H9 (cell line): ENCODE measurements at regions not wholly inside any gene's neighbourhood (a gene's known extent, or its start where the extent isn't known, plus 50 kb on each side); places are given as distances from the start of the nearest gene placed in this dataset.

Source experiments
- DNase-seq: peaks from one replicate; pipeline ENCODE4 v3.0.0-alpha.2; 2017
- H2AFZ ChIP-seq: one replicate; pipeline ENCODE4 v1.6.1; 2013; ENCODE audit warnings: mild to moderate bottlenecking, low read length, control low read depth, moderate library complexity
- H2AK5ac ChIP-seq: 2 replicates; pipeline ENCODE4 v1.6.1; 2013; ENCODE audit warnings: low read length, control low read depth, mixed read lengths; ENCODE audit not compliant: insufficient read length
- H2BK120ac ChIP-seq: one replicate; pipeline ENCODE4 v1.6.1; 2013; ENCODE audit warnings: low read depth, mild to moderate bottlenecking, low read length, control low read depth, inconsistent platforms; ENCODE audit not compliant: poor library complexity, severe bottlenecking
- H2BK12ac ChIP-seq: 2 replicates; pipeline ENCODE4 v1.6.1; 2013; ENCODE audit warnings: low read length, control low read depth, mixed read lengths, low read depth; ENCODE audit not compliant: insufficient read length
- H2BK15ac ChIP-seq: 2 replicates; pipeline ENCODE4 v1.6.1; 2013; ENCODE audit warnings: low read depth, low read length, control low read depth
- H2BK20ac ChIP-seq: one replicate; pipeline ENCODE4 v1.6.1; 2013; ENCODE audit warnings: low read depth, mild to moderate bottlenecking, low read length, control low read depth, inconsistent platforms; ENCODE audit not compliant: poor library complexity, severe bottlenecking
- H2BK5ac ChIP-seq: 2 replicates; pipeline ENCODE4 v1.6.1; 2013; ENCODE audit warnings: low read length, control low read depth, mixed read lengths; ENCODE audit not compliant: insufficient read length
- H3K14ac ChIP-seq: 2 replicates; pipeline ENCODE4 v1.6.1; 2013; ENCODE audit warnings: low read length, control low read depth; ENCODE audit not compliant: insufficient read depth
- H3K18ac ChIP-seq: 2 replicates; pipeline ENCODE4 v1.6.1; 2013; ENCODE audit warnings: low read depth, mild to moderate bottlenecking, mixed read lengths, low read length, control low read depth; ENCODE audit not compliant: insufficient read length
- H3K23ac ChIP-seq: 2 replicates; pipeline ENCODE4 v1.6.1; 2013; ENCODE audit warnings: low read length, control low read depth, mixed read lengths, low read depth; ENCODE audit not compliant: insufficient read length
- H3K23me2 ChIP-seq: 2 replicates; pipeline ENCODE4 v1.6.1; 2013; ENCODE audit warnings: low read depth, mild to moderate bottlenecking, mixed read lengths, low read length, control low read depth; ENCODE audit not compliant: insufficient read length, poor library complexity, severe bottlenecking
- H3K27ac ChIP-seq: 2 replicates; pipeline ENCODE4 v1.5.1; 2013; ENCODE audit warnings: low read length, control low read depth, mixed read lengths, low read depth; ENCODE audit not compliant: insufficient read length
- H3K27me3 ChIP-seq: 2 replicates; pipeline ENCODE4 v1.6.1; 2013; ENCODE audit warnings: low read length, control low read depth, inconsistent platforms; ENCODE audit not compliant: insufficient read depth
- H3K4ac ChIP-seq: 2 replicates; pipeline ENCODE4 v1.6.1; 2013; ENCODE audit warnings: low read depth, mild to moderate bottlenecking, control low read depth, inconsistent platforms, low read length, moderate library complexity
- H3K4me1 ChIP-seq: 2 replicates; pipeline ENCODE4 v1.6.1; 2013; ENCODE audit warnings: low read length, control low read depth, inconsistent platforms; ENCODE audit not compliant: insufficient read depth
- H3K4me2 ChIP-seq: 2 replicates; pipeline ENCODE4 v1.6.1; 2013; ENCODE audit warnings: low read length, control low read depth, mixed read lengths; ENCODE audit not compliant: insufficient read length, insufficient read depth
- H3K56ac ChIP-seq: 2 replicates; pipeline ENCODE4 v1.6.1; 2013; ENCODE audit warnings: low read depth, mild to moderate bottlenecking, mixed read lengths, low read length, control low read depth; ENCODE audit not compliant: insufficient read length
- H3K79me1 ChIP-seq: 2 replicates; pipeline ENCODE4 v1.6.1; 2013; ENCODE audit warnings: low read depth, mild to moderate bottlenecking, moderate library complexity, low read length, control low read depth, inconsistent platforms; ENCODE audit not compliant: insufficient read depth, poor library complexity, severe bottlenecking
- H3K79me2 ChIP-seq: 2 replicates; pipeline ENCODE4 v1.6.1; 2013; ENCODE audit warnings: low read length, control low read depth, inconsistent platforms; ENCODE audit not compliant: insufficient read depth
- H3K9ac ChIP-seq: 2 replicates; pipeline ENCODE4 v1.6.1; 2013; ENCODE audit warnings: low read length, control low read depth, mixed read lengths; ENCODE audit not compliant: insufficient read length; ENCODE audit errors: extremely low read depth
- H3K9me3 ChIP-seq: one replicate; pipeline ENCODE4 v1.6.1; 2013; ENCODE audit warnings: low read depth, low read length, inconsistent platforms; ENCODE audit not compliant: control insufficient read depth
- H3T11ph ChIP-seq: one replicate; pipeline ENCODE4 v1.6.1; 2013; ENCODE audit warnings: mild to moderate bottlenecking, low read length, control low read depth, inconsistent platforms
- H4K20me1 ChIP-seq: one replicate; pipeline ENCODE4 v1.6.1; 2013; ENCODE audit not compliant: control insufficient read depth, insufficient read length, insufficient read depth
- H4K5ac ChIP-seq: 2 replicates; pipeline ENCODE4 v1.6.1; 2013; ENCODE audit warnings: low read depth, mild to moderate bottlenecking, mixed read lengths, low read length, control low read depth; ENCODE audit not compliant: insufficient read length
- H4K8ac ChIP-seq: replicated peaks from 2 replicates; pipeline ENCODE4 v1.6.1; 2013; ENCODE audit warnings: low read length, control low read depth, mixed read lengths, low read depth; ENCODE audit not compliant: insufficient read length
- H4K91ac ChIP-seq: 2 replicates; pipeline ENCODE4 v1.6.1; 2013; ENCODE audit warnings: low read depth, mild to moderate bottlenecking, moderate library complexity, mixed read lengths, low read length, control low read depth; ENCODE audit not compliant: insufficient read length
- H3K27ac Mint-ChIP-seq, 3 experiments: 2 replicates in 2 of 3; 3 replicates in 1 of 3; pipeline ENCODE4 v1.8.0; 2020 to 2021; ENCODE audit warnings: mixed read lengths in 3 of 3, mild to moderate bottlenecking in 1 of 3, moderate library complexity in 1 of 3
- H3K27me3 Mint-ChIP-seq: 2 replicates; pipeline ENCODE4 v1.8.0; 2021; ENCODE audit warnings: low read depth, mild to moderate bottlenecking, moderate library complexity, mixed read lengths
- H3K36me3 Mint-ChIP-seq, 3 experiments: 2 replicates in 2 of 3; 3 replicates in 1 of 3; pipeline ENCODE4 v1.8.0; 2020 to 2021; ENCODE audit warnings: low read depth in 3 of 3, mixed read lengths in 3 of 3; ENCODE audit not compliant: insufficient read depth in 1 of 3
- H3K4me1 Mint-ChIP-seq, 2 experiments: 2 replicates each; pipeline ENCODE4 v1.8.0; 2020; ENCODE audit warnings: mixed read lengths in 2 of 2
- H3K4me3 Mint-ChIP-seq, 2 experiments: 2 replicates in 1 of 2; 3 replicates in 1 of 2; pipeline ENCODE4 v1.8.0; 2020 to 2021; ENCODE audit warnings: mild to moderate bottlenecking in 2 of 2, mixed read lengths in 2 of 2, moderate library complexity in 1 of 2
- H3K9me3 Mint-ChIP-seq, 2 experiments: 2 replicates in 1 of 2; 3 replicates in 1 of 2; pipeline ENCODE4 v1.8.0; 2020; ENCODE audit warnings: mild to moderate bottlenecking in 2 of 2, mixed read lengths in 2 of 2, moderate library complexity in 1 of 2
- CTCF ChIP-seq: fragments of 200-600 bp; sonication (generic); conservative IDR thresholded peaks from 3 replicates; pipeline ENCODE4 v1.8.0; 2021; ENCODE audit warnings: antibody characterized with exemption, mild to moderate bottlenecking
- WGBS: extraction: QIAGEN DNeasy Blood & Tissue Kit; methylation state at CpG from one replicate; pipeline ENCODE4 v1.1.7; 2013; ENCODE audit warnings: missing lambda C conversion rate, low lambda C conversion rate, mixed read lengths; ENCODE audit not compliant: insufficient read length; ENCODE audit errors: extremely low coverage; 5-methylcytosine and 5-hydroxymethylcytosine counted together

- TF ChIP-seq CTCF: no peak
- Histone ChIP-seq H3K79me2 (no peaks in the 10 kb centered on the region), H4K20me1 (no peaks in the 10 kb centered on the region), H2AFZ (no peak overlapping the region), H3T11ph (no peak overlapping the region), H3K23ac (no peak overlapping the region), H2BK20ac (no peak overlapping the region), H3K23me2 (no peaks in the 10 kb centered on the region), H3K79me1 (no peaks in the 10 kb centered on the region), H2BK15ac (no peak overlapping the region), H3K14ac (no peak overlapping the region), H2BK120ac (no peak overlapping the region), H3K56ac (no peak overlapping the region), H3K4me1 (no peaks in the 10 kb centered on the region), H3K27me3 (no peaks in the 10 kb centered on the region), H2AK5ac (no peak overlapping the region), H3K27ac (no peak overlapping the region), H3K9ac (no peak overlapping the region), H2BK5ac (no peak overlapping the region), H4K5ac (no peak overlapping the region), H3K18ac (no peak overlapping the region), H3K4ac (no peak overlapping the region), H4K91ac (no peak overlapping the region), H3K4me2 (no peak overlapping the region), H2BK12ac (no peak overlapping the region), H4K8ac (no peak overlapping the region), H3K9me3 (no peaks in the 10 kb centered on the region)
- Mint-ChIP-seq H3K4me3 (no peak overlapping the region), H3K4me1 (no peaks in the 10 kb centered on the region), H3K27ac (no peak overlapping the region), H3K27me3 (peaks cover 14% of the 10 kb centered on the region), H3K9me3 (no peaks in the 10 kb centered on the region; a peak in 1 of 5 replicates), H3K36me3 (no peaks in the 10 kb centered on the region)
- WGBS: no CpG with 5 or more reads among the region's 1 CpG
- no peak for DNase-seq
Measured at GRCh38 chr9:113818391-113818790, 57.7 kb upstream of the ZNF618 start.
